ENCODE measurements at regions not wholly inside any gene's neighbourhood (a gene's known extent, or its start where the extent isn't known, plus 50 kb on each side); places are given as distances from the start of the nearest gene placed in this dataset.

- intact Hi-C loops (cut with DNase I): no loop called here
- no peak for DNase-seq
- H3K36me3 ChIP-seq: no peaks in the 10 kb centered on the region
- H3K27ac ChIP-seq: no peak overlapping the region
- ATAC-seq: no peak
- H3K4me3 ChIP-seq: no peak overlapping the region
- no peak for TF ChIP-seq CTCF (IDR thresholded peaks at IDR 0.05)
- H3K4me1 ChIP-seq: no peaks in the 10 kb centered on the region
- H3K27me3 ChIP-seq (ENCODE audit: low read depth): no peaks in the 10 kb centered on the region
- no peaks in the 10 kb centered on the region for H3K9me3 ChIP-seq
Measured at GRCh38 chr11:82639251-82639650, 94.4 kb downstream of the FAM181B start.

- Histone ChIP-seq H3K36me3 (no peaks in the 10 kb centered on the region), H3K9me3 (no peaks in the 10 kb centered on the region), H3K4me3 (no peak overlapping the region), H3K4me1 (no peaks in the 10 kb centered on the region), H3K27ac (no peak overlapping the region), H3K27me3 (ENCODE audit: low read depth) (no peaks in the 10 kb centered on the region)
- intact Hi-C loops (cut with DNase I): no loop called here
- no peak for TF ChIP-seq CTCF (IDR thresholded peaks at IDR 0.05)
- ATAC-seq: no peak
- no peak for DNase-seq
Measured at GRCh38 chr11:82636615-82637014, 97.0 kb downstream of the FAM181B start.

GRCh38 chr11:82634091-82634490 is 99.6 kb downstream of the FAM181B start:
- intact Hi-C loops (cut with DNase I): no loop called here
- ATAC-seq (no peak), DNase-seq (no peak)
- Histone ChIP-seq H3K4me3 (no peak overlapping the region), H3K4me1 (no peaks in the 10 kb centered on the region), H3K36me3 (no peaks in the 10 kb centered on the region), H3K27ac (no peak overlapping the region), H3K27me3 (ENCODE audit: low read depth) (no peaks in the 10 kb centered on the region), H3K9me3 (no peaks in the 10 kb centered on the region)
- no peak for TF ChIP-seq CTCF (IDR thresholded peaks at IDR 0.05)

- no peak overlapping the region for H3K4me3 ChIP-seq
- ATAC-seq: no peak
- no peaks in the 10 kb centered on the region for H3K9me3 ChIP-seq
- no peak for TF ChIP-seq CTCF (IDR thresholded peaks at IDR 0.05)
- H3K36me3 ChIP-seq: no peaks in the 10 kb centered on the region
- intact Hi-C loops (cut with DNase I): no loop called here
- DNase-seq: no peak
- no peaks in the 10 kb centered on the region for H3K4me1 ChIP-seq
- H3K27ac ChIP-seq: no peak overlapping the region
- no peaks in the 10 kb centered on the region for H3K27me3 ChIP-seq (ENCODE audit: low read depth)
Measured at GRCh38 chr11:82631722-82632630, 101.7 kb downstream of the FAM181B start.

GRCh38 chr11:82610671-82611070 is 123.0 kb downstream of the FAM181B start:
- ATAC-seq: no peak

More at GRCh38 chr11:82610671-82611070, 123.0 kb downstream of the FAM181B start:
- Histone ChIP-seq H3K36me3 (no peaks in the 10 kb centered on the region), H3K4me1 (no peaks in the 10 kb centered on the region), H3K4me3 (no peak overlapping the region), H3K9me3 (no peaks in the 10 kb centered on the region), H3K27ac (no peak overlapping the region), H3K27me3 (ENCODE audit: low read depth) (no peaks in the 10 kb centered on the region)
- intact Hi-C loops (cut with DNase I): no loop called here
- no peak for DNase-seq
- no peak for TF ChIP-seq CTCF (IDR thresholded peaks at IDR 0.05)

All from lower lobe of right lung (tissue), 2 donors.